ENCODE measurements at regions not wholly inside any gene's neighbourhood (a gene's known extent, or its start where the extent isn't known, plus 50 kb on each side); places are given as distances from the start of the nearest gene placed in this dataset.

DNA sequence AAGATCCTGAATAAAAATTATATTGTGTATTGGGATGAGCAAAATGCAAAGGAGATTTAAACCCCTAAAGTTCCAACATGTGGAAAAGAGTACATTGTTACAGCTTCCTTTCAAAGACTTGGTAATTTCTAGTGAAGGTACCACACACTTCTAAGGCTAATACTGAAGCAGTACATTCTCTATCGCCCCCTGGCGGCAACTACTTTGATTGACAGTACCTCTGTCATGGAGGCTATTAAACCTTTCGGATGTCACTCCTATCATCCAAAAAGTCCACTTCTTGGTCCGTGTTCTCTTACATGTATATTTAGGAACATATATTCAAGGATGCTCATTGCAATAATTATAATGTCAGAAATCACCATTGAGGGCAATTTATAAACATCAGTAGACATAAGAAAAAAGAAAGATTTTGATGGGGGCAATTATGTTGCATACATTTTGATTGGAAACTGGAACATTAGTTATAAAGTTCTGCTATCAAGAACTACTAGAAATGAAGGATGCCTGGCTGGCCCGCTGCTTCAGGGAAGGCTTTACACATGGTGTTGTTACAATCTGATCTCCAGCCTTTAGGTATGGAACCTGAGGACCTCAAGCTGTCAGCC is 601.6 kb downstream of the CPS1 start:
- peak; percentile 85 for TF ChIP-seq CTCF (IDR thresholded peaks at IDR 0.05; ENCODE audit: low read length)
- TF ChIP-seq EZH2phosphoT487 (IDR thresholded peaks at IDR 0.05; ENCODE audit: low read length): no peak
- no peak for TF ChIP-seq EZH2 (optimal IDR thresholded peaks at IDR 0.05; ENCODE audit: low read depth, low read length)
